ENCODE measurements at regions not wholly inside any gene's neighbourhood (a gene's known extent, or its start where the extent isn't known, plus 50 kb on each side); places are given as distances from the start of the nearest gene placed in this dataset.

DNA sequence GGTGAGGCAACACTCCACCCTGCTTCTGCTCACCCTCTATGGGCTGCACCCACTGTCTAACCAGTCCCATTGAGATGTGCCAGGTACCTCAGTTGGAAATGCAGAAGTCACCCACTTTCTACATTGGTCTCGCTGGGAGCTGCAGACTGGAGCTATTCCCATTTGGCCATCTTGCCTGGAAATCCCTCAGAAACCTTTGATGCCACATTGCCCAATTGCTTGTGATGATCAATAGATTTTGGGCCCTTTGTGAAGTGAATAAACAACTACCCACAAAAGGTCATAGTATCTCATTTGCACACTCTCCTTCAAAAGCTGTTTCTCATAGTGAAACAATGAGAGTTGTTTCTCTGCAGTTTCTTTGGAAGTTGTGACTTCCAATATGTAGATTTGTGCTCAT is 742.9 kb downstream of the INHBA start:
- TF ChIP-seq, protein P1, sequence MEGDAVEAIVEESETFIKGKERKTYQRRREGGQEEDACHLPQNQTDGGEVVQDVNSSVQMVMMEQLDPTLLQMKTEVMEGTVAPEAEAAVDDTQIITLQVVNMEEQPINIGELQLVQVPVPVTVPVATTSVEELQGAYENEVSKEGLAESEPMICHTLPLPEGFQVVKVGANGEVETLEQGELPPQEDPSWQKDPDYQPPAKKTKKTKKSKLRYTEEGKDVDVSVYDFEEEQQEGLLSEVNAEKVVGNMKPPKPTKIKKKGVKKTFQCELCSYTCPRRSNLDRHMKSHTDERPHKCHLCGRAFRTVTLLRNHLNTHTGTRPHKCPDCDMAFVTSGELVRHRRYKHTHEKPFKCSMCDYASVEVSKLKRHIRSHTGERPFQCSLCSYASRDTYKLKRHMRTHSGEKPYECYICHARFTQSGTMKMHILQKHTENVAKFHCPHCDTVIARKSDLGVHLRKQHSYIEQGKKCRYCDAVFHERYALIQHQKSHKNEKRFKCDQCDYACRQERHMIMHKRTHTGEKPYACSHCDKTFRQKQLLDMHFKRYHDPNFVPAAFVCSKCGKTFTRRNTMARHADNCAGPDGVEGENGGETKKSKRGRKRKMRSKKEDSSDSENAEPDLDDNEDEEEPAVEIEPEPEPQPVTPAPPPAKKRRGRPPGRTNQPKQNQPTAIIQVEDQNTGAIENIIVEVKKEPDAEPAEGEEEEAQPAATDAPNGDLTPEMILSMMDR (IDR thresholded peaks at IDR 0.05; ENCODE audit: low read depth, low read length): no peak
- TF ChIP-seq EZH2phosphoT487 (IDR thresholded peaks at IDR 0.05; ENCODE audit: low read depth): no peak

Data from OCI-LY3 (cell line).